Stimulated activated effector memory CD8-positive, alpha-beta T cell treated with anti-CD3 and anti-CD28 coated beads, Interleukin-12 subunit alpha, Interleukin-12 subunit beta, amount 100 ng/mL, for 72 hours (primary cell): ENCODE measurements at regions not wholly inside any gene's neighbourhood (a gene's known extent, or its start where the extent isn't known, plus 50 kb on each side); places are given as distances from the start of the nearest gene placed in this dataset.
"Not testable (repeated sequence)": the region's sequence is repeated elsewhere in the genome, so short reads cannot be mapped to it uniquely, and the experiment has no call there.

Experiments used
- ATAC-seq: fragments of 150-1000 bp; cut with Tn5 transposase; 2 replicates; pipeline ENCODE4 v1.10.0; 2021
- DNase-seq, 2 donors: peaks; one replicate each; pipeline ENCODE4 v3.0.0; 2021 to 2022; ENCODE audit warnings: low spot score in 2 of 2
- H3K27ac Mint-ChIP-seq: one replicate; pipeline ENCODE4 v1.8.0; 2022; ENCODE audit warnings: mild to moderate bottlenecking, mixed read lengths
- H3K36me3 Mint-ChIP-seq: one replicate; pipeline ENCODE4 v1.8.0; 2022; ENCODE audit warnings: mild to moderate bottlenecking, mixed read lengths
- H3K4me1 Mint-ChIP-seq: one replicate; pipeline ENCODE4 v1.8.0; 2022; ENCODE audit warnings: mixed read lengths
- H3K4me3 Mint-ChIP-seq: one replicate; pipeline ENCODE4 v1.8.0; 2022; ENCODE audit warnings: mild to moderate bottlenecking, mixed read lengths
- H3K9me3 Mint-ChIP-seq: one replicate; pipeline ENCODE4 v1.8.0; 2022; ENCODE audit warnings: mixed read lengths

DNA sequence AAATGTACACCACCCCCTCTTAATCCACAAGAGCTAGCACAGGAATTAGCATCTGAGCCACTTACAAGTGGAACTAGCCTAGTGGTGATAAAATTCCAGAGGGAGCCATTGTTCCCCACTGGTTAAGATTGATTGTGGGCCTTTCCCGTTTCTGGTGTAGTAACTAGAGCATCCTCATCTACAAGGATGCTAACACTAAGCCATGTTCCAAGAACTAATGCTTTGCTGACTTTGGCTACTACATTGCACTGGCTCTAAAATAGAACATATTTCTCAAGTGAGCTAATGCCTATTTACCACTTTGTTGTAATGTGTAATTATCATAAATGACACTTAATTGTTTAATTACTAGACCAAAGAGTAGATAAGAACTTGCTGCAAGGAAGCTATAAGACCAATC lies 143.7 kb downstream of the FZD1 start:
- no peaks in the 10 kb centered on the region for H3K4me1 Mint-ChIP-seq
- no peak overlapping the region for H3K4me3 Mint-ChIP-seq
- ATAC-seq (no peak), DNase-seq (no peak)
- H3K27ac Mint-ChIP-seq = no peak overlapping the region
- no peaks in the 10 kb centered on the region for H3K9me3 Mint-ChIP-seq
- no peaks in the 10 kb centered on the region for H3K36me3 Mint-ChIP-seq

DNA sequence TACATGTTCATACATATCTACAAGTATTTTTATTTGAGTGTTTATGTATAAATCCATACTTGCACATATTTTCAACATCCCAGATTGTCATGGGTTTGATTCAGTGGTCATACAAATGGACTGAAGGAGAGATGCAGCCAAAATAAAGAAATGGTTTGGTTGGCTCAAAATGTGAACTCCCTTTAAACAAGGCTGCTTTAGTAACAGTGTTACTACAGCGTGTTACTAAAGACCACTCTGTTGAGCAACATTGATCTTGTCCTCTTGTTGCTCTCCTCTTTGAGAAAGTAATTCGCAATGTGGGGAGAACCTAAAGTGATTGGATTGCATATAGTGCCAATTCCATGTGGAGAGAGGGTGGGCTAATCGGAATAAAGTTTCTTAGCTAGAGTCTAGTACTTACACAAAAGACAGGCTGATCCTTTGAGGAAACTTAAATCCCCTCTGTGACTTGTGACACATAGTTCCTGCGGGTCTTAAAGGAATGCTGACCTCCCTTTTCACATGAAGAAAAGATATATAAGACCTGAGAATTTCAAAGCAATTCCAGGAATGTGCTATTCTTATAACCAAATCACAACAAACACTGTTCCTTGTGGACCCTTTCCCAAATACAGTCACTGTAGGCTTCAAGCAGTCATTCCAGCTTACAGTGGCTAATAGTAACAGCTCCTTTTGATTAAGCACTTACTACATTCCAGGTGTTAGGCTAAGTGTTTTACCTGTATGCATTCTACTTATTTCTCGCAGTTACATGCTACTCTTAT lies 144.3 kb downstream of the FZD1 start:
- DNase-seq = no peak
- Mint-ChIP-seq H3K36me3 (no peaks in the 10 kb centered on the region), H3K9me3 (no peaks in the 10 kb centered on the region), H3K4me1 (no peaks in the 10 kb centered on the region), H3K27ac (no peak overlapping the region), H3K4me3 (no peak overlapping the region)
- ATAC-seq = no peak

DNA sequence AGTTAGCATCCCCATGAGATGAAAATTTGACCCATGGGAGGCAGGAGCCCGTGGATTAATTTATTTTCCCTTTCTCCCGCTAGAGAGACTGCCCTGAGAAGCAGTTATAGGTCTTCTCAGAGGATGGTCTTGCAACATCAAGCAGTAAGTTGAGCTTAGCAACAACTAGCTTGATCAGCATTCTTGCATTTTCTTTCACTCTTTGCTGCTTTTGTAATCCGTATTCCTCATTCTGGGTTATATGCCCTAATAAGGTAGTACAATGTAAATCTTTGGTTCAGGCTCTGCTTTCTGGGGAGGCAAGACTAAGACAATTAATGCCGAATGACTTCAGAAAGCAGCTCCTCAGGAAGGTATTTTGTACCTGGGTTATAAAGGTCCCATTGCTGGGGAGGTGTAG lies 146.8 kb downstream of the FZD1 start:
- H3K27ac Mint-ChIP-seq = no peak overlapping the region
- no peaks in the 10 kb centered on the region for H3K9me3 Mint-ChIP-seq

DNA sequence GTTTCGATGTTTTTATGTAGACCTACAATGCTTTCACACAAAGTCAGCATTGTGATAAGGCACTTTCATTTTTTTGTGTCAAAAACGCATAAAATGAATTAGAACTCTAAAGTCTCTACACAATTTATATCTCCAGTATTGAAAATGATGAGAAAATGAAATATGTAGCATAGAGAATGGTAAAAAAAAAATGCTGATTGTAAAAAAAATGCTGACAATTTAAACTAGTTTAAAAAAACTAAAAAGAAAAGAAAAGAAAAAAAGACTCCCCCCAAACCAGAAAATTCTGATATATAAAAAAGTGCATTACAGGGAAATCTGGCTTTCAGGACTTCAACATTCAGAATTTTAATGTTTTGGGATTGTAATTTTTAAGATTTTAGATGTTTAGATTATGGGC lies 148.1 kb downstream of the FZD1 start:
- H3K36me3 Mint-ChIP-seq = no peaks in the 10 kb centered on the region
- H3K9me3 Mint-ChIP-seq = no peaks in the 10 kb centered on the region
- H3K4me3 Mint-ChIP-seq = no peak overlapping the region
- ATAC-seq (no peak), DNase-seq (no peak)
- H3K4me1 Mint-ChIP-seq = no peaks in the 10 kb centered on the region
- H3K27ac Mint-ChIP-seq = no peak overlapping the region

More for the DNA sequence above, 146.8 kb downstream of the FZD1 start:
- no peak for ATAC-seq
- Mint-ChIP-seq H3K36me3 (no peaks in the 10 kb centered on the region), H3K4me3 (no peak overlapping the region), H3K4me1 (no peaks in the 10 kb centered on the region)
- DNase-seq = no peak

DNA sequence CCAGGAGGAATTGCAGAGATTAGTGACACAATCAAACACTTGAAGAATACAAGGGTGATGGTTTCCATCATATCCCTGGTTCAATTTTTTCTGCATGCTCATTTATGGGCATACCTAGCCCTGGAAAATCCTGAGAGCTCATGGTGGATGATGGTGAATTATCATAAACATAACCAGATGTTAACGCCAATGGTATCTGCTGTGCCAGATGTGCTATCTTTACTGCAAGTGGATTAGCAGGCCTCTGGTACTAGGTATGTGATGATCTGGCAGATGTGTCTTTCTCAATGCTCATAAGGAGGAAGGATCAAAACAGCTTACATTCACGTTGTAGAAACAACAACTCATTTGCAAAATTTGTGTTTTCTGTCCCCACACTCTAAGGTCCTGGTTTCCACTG lies 150.5 kb downstream of the FZD1 start:
- no peak for ATAC-seq
- Mint-ChIP-seq H3K36me3 (no peaks in the 10 kb centered on the region), H3K4me1 (no peaks in the 10 kb centered on the region), H3K9me3 (no peaks in the 10 kb centered on the region), H3K4me3 (no peak overlapping the region), H3K27ac (no peak overlapping the region)
- no peak for DNase-seq

DNA sequence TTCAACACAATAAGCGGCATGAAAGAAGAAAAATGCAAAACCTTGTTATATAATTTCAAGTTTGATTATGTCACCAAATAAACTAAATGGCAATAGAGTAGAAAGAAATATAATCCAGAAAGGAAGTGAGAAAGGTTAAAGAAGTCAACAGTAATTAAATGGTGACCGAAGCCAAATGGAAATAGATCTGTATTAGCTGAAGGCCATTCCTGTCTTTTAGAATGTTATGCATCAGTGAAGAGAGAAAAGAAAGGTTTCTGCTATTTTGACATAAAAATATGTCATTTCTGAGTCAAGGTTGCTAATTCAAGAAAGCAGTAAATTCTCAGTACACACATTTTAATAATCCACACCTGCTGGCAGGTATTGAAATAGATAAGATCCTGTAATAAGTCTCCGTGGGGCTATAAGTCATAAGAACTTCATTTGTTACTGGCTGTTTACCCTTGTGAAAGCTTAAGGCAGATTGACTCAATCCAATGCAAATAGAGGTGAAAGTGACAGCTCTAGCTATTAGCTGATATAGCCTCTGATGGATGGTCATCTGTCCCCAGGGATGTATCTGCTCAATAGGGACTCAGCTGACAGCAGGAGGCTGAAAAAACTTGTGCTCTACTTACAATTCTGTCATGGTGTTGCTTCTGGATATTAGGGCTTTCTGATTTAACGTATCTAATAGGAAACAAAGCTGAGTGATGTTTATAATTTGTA lies 152.1 kb downstream of the FZD1 start:
- Mint-ChIP-seq H3K27ac (no peak overlapping the region), H3K4me3 (no peak overlapping the region), H3K4me1 (no peaks in the 10 kb centered on the region), H3K36me3 (no peaks in the 10 kb centered on the region), H3K9me3 (no peaks in the 10 kb centered on the region)
- no peak for ATAC-seq
- DNase-seq = no peak

DNA sequence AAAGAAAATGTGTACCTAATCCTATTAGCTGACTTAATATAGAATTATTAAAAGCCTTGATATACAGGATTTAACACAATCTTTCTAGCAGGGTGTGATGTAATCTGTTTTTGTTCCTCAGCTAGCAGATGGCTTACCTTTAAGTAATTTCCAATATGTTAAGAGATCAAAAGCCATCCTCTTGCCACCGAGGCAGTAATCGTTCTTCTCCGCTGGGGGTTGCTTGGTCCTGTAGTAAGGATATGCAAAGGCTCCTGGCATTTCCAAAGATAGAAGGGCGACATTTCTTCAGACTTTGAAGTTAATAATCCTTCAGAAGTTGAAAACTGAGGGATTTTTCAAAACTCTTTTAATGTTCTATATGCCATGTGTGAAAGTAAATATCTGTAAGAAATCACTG lies 156.4 kb downstream of the FZD1 start:
- H3K36me3 Mint-ChIP-seq = no peaks in the 10 kb centered on the region
- H3K9me3 Mint-ChIP-seq = peaks cover 8% of the 10 kb centered on the region
- no peak for ATAC-seq
- DNase-seq = no peak
- H3K27ac Mint-ChIP-seq = no peak overlapping the region
- H3K4me1 Mint-ChIP-seq = no peaks in the 10 kb centered on the region
- no peak overlapping the region for H3K4me3 Mint-ChIP-seq

DNA sequence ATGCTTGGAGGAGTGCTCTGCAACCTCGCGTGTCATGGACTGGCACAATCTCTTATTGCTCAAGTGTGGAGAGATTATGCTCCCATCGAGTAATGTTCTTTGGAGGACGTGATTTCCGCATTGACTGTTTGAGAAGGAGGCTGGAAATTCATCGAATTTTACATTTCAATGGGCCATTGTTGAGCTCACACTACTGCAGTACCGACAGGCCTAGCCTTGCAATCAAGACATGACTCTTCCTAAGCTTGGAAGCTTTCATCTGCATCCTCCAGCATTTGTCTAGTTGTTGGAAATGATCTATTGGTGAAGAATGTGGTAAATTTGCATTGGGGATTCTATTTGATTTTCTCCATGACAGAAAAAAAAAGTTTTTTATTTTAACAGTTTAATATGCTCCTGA lies 156.8 kb downstream of the FZD1 start:
- DNase-seq (no peak), ATAC-seq (no peak)
- Mint-ChIP-seq H3K27ac (no peak overlapping the region), H3K4me3 (no peak overlapping the region), H3K36me3 (no peaks in the 10 kb centered on the region), H3K9me3 (peaks cover 8% of the 10 kb centered on the region), H3K4me1 (no peaks in the 10 kb centered on the region)

DNA sequence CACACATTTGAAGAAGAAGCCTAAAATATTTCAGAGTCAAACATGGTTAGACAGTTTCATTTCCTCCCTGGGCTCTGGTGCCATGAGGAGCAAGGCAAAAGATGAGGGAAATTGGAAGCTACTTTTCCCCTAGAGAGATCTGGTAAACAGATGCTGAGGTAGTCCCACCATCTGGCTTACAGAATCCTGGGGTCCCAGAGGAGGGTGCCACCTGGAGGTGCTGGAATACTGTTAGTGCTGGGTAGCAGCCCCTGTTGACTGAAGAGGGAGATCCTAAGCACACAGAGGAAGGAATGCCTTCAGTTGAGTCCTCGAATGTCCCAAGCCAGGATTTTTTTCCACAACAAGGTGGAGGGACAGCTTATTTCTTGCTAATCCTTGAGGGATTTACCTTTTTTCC lies 160.1 kb downstream of the FZD1 start:
- ATAC-seq = no peak
- H3K4me3 Mint-ChIP-seq = no peak overlapping the region

DNA sequence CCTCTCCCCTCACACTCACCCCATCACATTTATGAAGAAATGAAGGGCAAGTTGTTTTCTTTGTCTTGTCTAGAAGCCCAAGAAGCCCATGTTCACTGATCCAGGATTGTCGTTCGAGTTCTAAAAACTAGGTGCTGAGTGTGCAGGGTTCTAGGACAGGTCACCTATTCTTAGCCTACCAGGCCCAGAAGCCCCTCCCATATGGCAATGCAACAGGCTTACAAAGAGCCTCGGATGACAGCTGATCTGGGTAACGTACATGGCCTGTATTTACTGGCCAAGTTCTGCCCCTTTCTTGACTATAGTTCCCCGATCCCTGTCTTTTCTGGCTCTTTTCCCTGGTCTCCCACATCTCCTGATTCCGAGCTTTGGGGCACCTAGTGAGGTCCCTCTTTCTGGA lies 160.9 kb downstream of the FZD1 start:
- no peak for DNase-seq
- no peak for ATAC-seq
- no peak overlapping the region for H3K4me3 Mint-ChIP-seq
- H3K36me3 Mint-ChIP-seq = no peaks in the 10 kb centered on the region
- H3K9me3 Mint-ChIP-seq = peaks cover 10% of the 10 kb centered on the region
- H3K4me1 Mint-ChIP-seq = no peaks in the 10 kb centered on the region
- no peak overlapping the region for H3K27ac Mint-ChIP-seq

More for the DNA sequence above, 160.1 kb downstream of the FZD1 start:
- Mint-ChIP-seq H3K36me3 (no peaks in the 10 kb centered on the region), H3K27ac (no peak overlapping the region), H3K9me3 (peaks cover 10% of the 10 kb centered on the region), H3K4me1 (no peaks in the 10 kb centered on the region)
- DNase-seq = no peak

DNA sequence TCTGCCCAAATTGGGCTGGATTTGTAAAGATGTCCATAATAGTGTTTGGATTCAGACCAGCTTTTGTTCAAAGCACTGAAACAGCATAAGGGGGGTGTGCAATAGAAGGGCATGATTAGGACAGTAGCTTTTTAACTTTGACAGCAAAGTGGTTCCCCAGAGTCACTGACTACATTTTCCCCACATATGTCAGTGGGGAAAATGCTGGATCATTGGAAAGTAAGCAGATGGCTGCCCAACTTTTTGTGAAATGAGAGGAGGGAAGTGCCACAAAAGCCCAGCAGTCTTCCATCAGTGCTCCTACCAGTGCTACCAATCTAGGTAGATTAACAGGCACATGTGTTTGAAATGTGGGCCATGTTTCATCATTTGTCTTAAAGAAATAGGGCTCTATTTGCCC lies 162.8 kb downstream of the FZD1 start:
- H3K4me3 Mint-ChIP-seq = no peak overlapping the region
- DNase-seq (no peak), ATAC-seq (no peak)
- H3K27ac Mint-ChIP-seq = no peak overlapping the region
- H3K4me1 Mint-ChIP-seq = no peaks in the 10 kb centered on the region
- H3K36me3 Mint-ChIP-seq = no peaks in the 10 kb centered on the region
- peaks cover 14% of the 10 kb centered on the region for H3K9me3 Mint-ChIP-seq

DNA sequence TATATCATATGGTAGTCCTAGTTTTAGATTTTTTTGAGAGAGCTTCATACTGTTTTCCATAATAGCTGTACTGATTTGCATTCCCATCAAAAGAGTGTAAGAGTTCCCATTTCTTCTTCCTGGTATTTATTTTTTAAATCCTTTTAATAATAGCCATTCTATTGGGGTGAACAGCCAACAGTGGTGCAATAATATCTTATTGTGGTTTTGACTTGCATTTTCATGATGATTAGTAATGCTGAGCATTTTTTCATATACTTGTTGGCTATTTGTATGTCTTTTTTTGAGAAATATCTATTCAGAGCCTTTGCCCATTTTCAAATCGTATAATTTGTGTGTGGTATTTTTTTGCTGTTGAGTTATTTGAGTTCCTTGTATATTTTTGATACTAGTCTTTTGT lies 167.4 kb downstream of the FZD1 start:
- Mint-ChIP-seq H3K36me3 (no peaks in the 10 kb centered on the region), H3K4me1 (no peaks in the 10 kb centered on the region), H3K9me3 (peaks cover 9% of the 10 kb centered on the region), H3K4me3 (no peak overlapping the region), H3K27ac (no peak overlapping the region)
- no peak for ATAC-seq
- DNase-seq = no peak

DNA sequence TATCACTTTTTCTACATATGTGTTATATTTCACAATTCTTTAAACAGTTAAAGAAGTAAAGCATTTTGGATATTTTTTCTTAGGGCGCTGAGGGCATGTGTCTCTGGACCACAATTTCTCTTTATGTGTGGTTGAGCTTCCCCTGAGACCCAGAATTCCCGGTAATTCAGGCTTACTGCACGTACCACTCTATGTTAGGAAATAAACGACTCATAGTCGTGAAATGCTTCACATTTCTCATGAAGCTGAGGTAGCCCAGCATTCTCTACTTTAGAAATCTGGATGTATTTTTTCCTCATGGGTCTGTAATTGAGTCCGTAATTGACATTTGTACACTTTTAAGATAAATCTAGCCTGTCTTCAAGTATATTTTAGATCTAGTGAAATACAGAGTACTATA lies 170.6 kb downstream of the FZD1 start:
- H3K36me3 Mint-ChIP-seq = no peaks in the 10 kb centered on the region
- DNase-seq (no peak), ATAC-seq (no peak)
- no peak overlapping the region for H3K27ac Mint-ChIP-seq
- peaks cover 24% of the 10 kb centered on the region for H3K9me3 Mint-ChIP-seq
- H3K4me1 Mint-ChIP-seq = no peaks in the 10 kb centered on the region
- H3K4me3 Mint-ChIP-seq = no peak overlapping the region

DNA sequence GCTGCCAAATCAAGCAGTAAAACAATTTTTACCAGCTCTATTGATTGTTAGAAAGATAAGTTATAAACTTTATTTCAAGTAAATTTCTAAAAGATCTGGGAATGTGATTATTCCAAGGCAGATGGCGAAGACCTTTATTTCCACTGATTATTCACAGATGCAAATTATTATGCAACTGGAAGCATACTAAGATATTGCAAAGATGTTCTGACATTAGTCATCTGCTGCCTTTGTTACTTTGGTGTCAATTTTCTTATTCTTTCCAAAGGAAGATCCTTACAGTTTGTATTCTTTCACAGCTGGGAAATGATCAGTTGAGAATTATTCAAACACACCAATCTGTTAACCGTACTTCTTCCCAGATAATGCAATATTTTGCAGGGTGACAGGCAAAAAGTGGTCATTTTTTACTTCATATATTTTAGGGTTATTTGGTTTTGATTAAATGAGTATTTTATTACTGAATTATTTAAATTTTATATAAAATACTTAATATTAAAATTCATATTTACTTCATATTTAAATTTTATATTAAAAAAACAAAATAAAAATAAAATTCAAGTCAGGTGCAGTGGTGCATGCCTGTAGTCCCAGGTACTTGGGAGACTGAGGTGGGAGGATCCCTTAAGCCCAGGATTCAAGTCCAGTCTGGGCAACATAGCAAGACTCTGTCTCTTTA lies 171.3 kb downstream of the FZD1 start:
- no peak overlapping the region for H3K4me3 Mint-ChIP-seq
- DNase-seq (no peak), ATAC-seq (no peak)

DNA sequence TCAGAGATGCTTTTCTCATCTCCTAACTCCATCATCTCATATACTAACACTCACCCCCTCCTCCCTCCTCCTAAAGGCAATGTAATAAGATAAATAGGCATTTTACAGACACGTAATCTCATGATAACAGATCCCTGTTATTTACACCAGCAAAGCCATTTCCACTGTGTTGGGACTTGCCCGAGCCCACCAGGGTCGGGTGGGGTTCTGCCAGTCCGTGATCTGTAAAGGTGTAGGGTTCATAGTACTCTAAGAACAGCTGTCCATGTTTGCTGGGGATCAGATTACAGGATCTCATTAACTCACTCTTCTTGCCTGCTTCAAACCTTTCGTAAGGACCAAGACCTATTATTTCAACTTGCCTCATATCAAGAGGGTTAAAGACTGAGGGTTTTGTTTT lies 172.4 kb downstream of the FZD1 start:
- DNase-seq = no peak
- Mint-ChIP-seq H3K27ac (no peak overlapping the region), H3K4me3 (no peak overlapping the region), H3K9me3 (peaks cover 21% of the 10 kb centered on the region), H3K4me1 (no peaks in the 10 kb centered on the region), H3K36me3 (no peaks in the 10 kb centered on the region)
- ATAC-seq = no peak

More for the DNA sequence above, 171.3 kb downstream of the FZD1 start:
- Mint-ChIP-seq H3K27ac (no peak overlapping the region), H3K9me3 (peaks cover 24% of the 10 kb centered on the region), H3K36me3 (no peaks in the 10 kb centered on the region), H3K4me1 (no peaks in the 10 kb centered on the region)

DNA sequence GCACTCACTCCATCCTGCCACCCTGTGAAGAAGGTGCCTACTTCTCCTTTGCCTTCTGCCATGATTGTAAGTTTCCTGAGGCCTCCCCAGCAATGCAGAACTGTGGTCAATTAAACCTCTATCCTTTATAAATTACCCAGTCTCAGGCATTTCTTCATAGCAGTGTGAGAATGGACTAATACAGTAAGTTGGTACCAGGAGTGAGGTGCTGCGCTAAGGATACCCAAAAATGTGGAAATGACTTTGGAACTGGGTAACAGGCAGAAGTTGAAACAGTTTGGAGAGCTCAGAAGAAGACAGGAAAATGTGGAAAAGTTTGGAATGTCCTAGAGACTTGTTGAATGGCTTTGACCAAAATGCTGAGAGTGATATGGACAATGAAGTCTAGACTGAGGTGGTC lies 176.0 kb downstream of the FZD1 start:
- not testable (repeated sequence) for H3K36me3 Mint-ChIP-seq, H3K27ac Mint-ChIP-seq, ATAC-seq, H3K4me3 Mint-ChIP-seq, DNase-seq, H3K4me1 Mint-ChIP-seq
- H3K9me3 Mint-ChIP-seq = peaks cover 28% of the 10 kb centered on the region
